Neural progenitor cell (in vitro differentiated cells): ENCODE measurements at regions not wholly inside any gene's neighbourhood (a gene's known extent, or its start where the extent isn't known, plus 50 kb on each side); places are given as distances from the start of the nearest gene placed in this dataset.

Source experiments
- DNase-seq: peaks from one replicate; pipeline ENCODE4 v3.0.0-alpha.2; 2016; ENCODE audit warnings: low spot score
- H2AFZ ChIP-seq: fragments of 200-600 bp; sonication (generic); replicated peaks from 2 replicates; pipeline ENCODE4 v1.6.1; 2016; ENCODE audit warnings: antibody characterized with exemption
- H3F3A ChIP-seq: fragments of 200-600 bp; sonication (generic); 2 replicates; pipeline ENCODE4 v1.6.1; 2016; ENCODE audit warnings: antibody characterized with exemption, low read depth
- H3K27ac ChIP-seq: fragments of 200-600 bp; sonication (generic); 2 replicates; pipeline ENCODE4 v1.5.1; 2016; ENCODE audit warnings: mild to moderate bottlenecking
- H3K27me3 ChIP-seq: fragments of 200-600 bp; sonication (generic); 2 replicates; pipeline ENCODE4 v1.6.1; 2016; ENCODE audit warnings: mild to moderate bottlenecking, moderate library complexity
- H3K36me3 ChIP-seq: fragments of 200-600 bp; sonication (generic); 2 replicates; pipeline ENCODE4 v1.5.1; 2016
- H3K4me1 ChIP-seq: fragments of 200-600 bp; sonication (generic); 2 replicates; pipeline ENCODE4 v1.6.1; 2016; ENCODE audit warnings: mixed run types
- H3K4me2 ChIP-seq: fragments of 200-600 bp; sonication (generic); 2 replicates; pipeline ENCODE4 v1.6.1; 2016
- H3K4me3 ChIP-seq: fragments of 200-600 bp; sonication (generic); 2 replicates; pipeline ENCODE4 v1.5.1; 2016
- H3K79me2 ChIP-seq: fragments of 200-600 bp; sonication (generic); 2 replicates; pipeline ENCODE4 v1.6.1; 2016; ENCODE audit warnings: low read depth
- H3K9ac ChIP-seq: fragments of 200-600 bp; sonication (generic); 2 replicates; pipeline ENCODE4 v1.6.1; 2016
- H3K9me3 ChIP-seq: fragments of 200-600 bp; sonication (generic); 2 replicates; pipeline ENCODE4 v1.5.1; 2016; ENCODE audit warnings: low read depth
- H4K20me1 ChIP-seq: fragments of 200-600 bp; sonication (generic); 2 replicates; pipeline ENCODE4 v1.6.1; 2016; ENCODE audit warnings: low read depth
- H3K27ac Mint-ChIP-seq: 3 replicates; pipeline ENCODE4 v1.8.0; 2021; ENCODE audit warnings: mixed read lengths
- H3K27me3 Mint-ChIP-seq: 2 replicates; pipeline ENCODE4 v1.8.0; 2022; ENCODE audit warnings: low read depth, mild to moderate bottlenecking, inconsistent platforms, moderate library complexity, mixed read lengths; ENCODE audit not compliant: insufficient read depth
- H3K36me3 Mint-ChIP-seq: 3 replicates; pipeline ENCODE4 v1.8.0; 2021; ENCODE audit warnings: mixed read lengths
- H3K4me1 Mint-ChIP-seq: 3 replicates; pipeline ENCODE4 v1.8.0; 2021; ENCODE audit warnings: mixed read lengths
- H3K4me3 Mint-ChIP-seq: 3 replicates; pipeline ENCODE4 v1.8.0; 2021; ENCODE audit warnings: mild to moderate bottlenecking, moderate library complexity, mixed read lengths
- H3K9me3 Mint-ChIP-seq: 3 replicates; pipeline ENCODE4 v1.8.0; 2020; ENCODE audit warnings: mixed read lengths
- CTCF ChIP-seq: fragments of 200-600 bp; sonication (generic); IDR thresholded peaks from 2 replicates; pipeline ENCODE4 v1.5.1; 2017; ENCODE audit warnings: antibody characterized with exemption, mild to moderate bottlenecking
- EZH2 ChIP-seq: fragments of 200-600 bp; sonication (generic); IDR thresholded peaks from 2 replicates; pipeline ENCODE4 v1.6.1; 2017; ENCODE audit warnings: antibody characterized with exemption, mild to moderate bottlenecking, moderate library complexity
- EZH2phosphoT487 ChIP-seq: fragments of 200-600 bp; sonication (generic); IDR thresholded peaks from 2 replicates; pipeline ENCODE4 v1.6.1; 2017; ENCODE audit warnings: antibody characterized with exemption

- TF ChIP-seq EZH2phosphoT487, result no peak
- TF ChIP-seq EZH2, result no peak
- no peak for TF ChIP-seq CTCF
- Histone ChIP-seq H3K4me2 (no peak overlapping the region), H3K27me3 (no peaks in the 10 kb centered on the region), H2AFZ (no peak overlapping the region), H4K20me1 (no peaks in the 10 kb centered on the region), H3K9me3 (no peaks in the 10 kb centered on the region), H3K36me3 (no peaks in the 10 kb centered on the region), H3K9ac (no peak overlapping the region), H3K4me1 (no peaks in the 10 kb centered on the region), H3K4me3 (no peak overlapping the region), H3K27ac (no peak overlapping the region), H3F3A (no peaks in the 10 kb centered on the region), H3K79me2 (no peaks in the 10 kb centered on the region)
- Mint-ChIP-seq H3K9me3 (peaks cover 8% of the 10 kb centered on the region), H3K4me1 (no peaks in the 10 kb centered on the region), H3K27me3 (peaks cover 14% of the 10 kb centered on the region), H3K4me3 (no peak overlapping the region), H3K27ac (no peak overlapping the region), H3K36me3 (no peaks in the 10 kb centered on the region)
- no peak for DNase-seq
These were observed 374.6 kb downstream of the GLRX3 start for GRCh38 chr10:130510755-130511154.

- H3K36me3 Mint-ChIP-seq, result no peaks in the 10 kb centered on the region
- H3K4me2 ChIP-seq, result no peak overlapping the region
- no peak overlapping the region for H3K4me3 Mint-ChIP-seq
- H3K9ac ChIP-seq, result no peak overlapping the region
- no peaks in the 10 kb centered on the region for H3K36me3 ChIP-seq
- H3K9me3 Mint-ChIP-seq, result peaks cover 3% of the 10 kb centered on the region
- H3K27ac ChIP-seq, result no peak overlapping the region
- no peaks in the 10 kb centered on the region for H3K79me2 ChIP-seq
- no peak overlapping the region for H3K27ac Mint-ChIP-seq
- no peak for DNase-seq
- no peaks in the 10 kb centered on the region for H3K9me3 ChIP-seq
- no peaks in the 10 kb centered on the region for H3K4me1 ChIP-seq
- H3F3A ChIP-seq, result no peaks in the 10 kb centered on the region
- TF ChIP-seq EZH2phosphoT487 (no peak), EZH2 (no peak), CTCF (no peak)
- no peaks in the 10 kb centered on the region for H3K4me1 Mint-ChIP-seq
- H3K4me3 ChIP-seq, result no peak overlapping the region
- no peaks in the 10 kb centered on the region for H3K27me3 ChIP-seq
- H4K20me1 ChIP-seq, result no peaks in the 10 kb centered on the region
- H2AFZ ChIP-seq, result no peak overlapping the region
- H3K27me3 Mint-ChIP-seq, result peaks cover 15% of the 10 kb centered on the region
These were observed 375.6 kb downstream of the GLRX3 start for GRCh38 chr10:130511766-130512165.

- Histone ChIP-seq H3K4me2 (no peak overlapping the region), H3K4me3 (no peak overlapping the region), H2AFZ (no peak overlapping the region), H3K79me2 (no peaks in the 10 kb centered on the region), H3K9ac (no peak overlapping the region), H4K20me1 (no peaks in the 10 kb centered on the region), H3K4me1 (no peaks in the 10 kb centered on the region), H3K36me3 (no peaks in the 10 kb centered on the region), H3K27me3 (no peaks in the 10 kb centered on the region), H3F3A (no peaks in the 10 kb centered on the region), H3K9me3 (no peaks in the 10 kb centered on the region), H3K27ac (no peak overlapping the region)
- peaks cover 19% of the 10 kb centered on the region for H3K27me3 Mint-ChIP-seq
- H3K4me1 Mint-ChIP-seq, result no peaks in the 10 kb centered on the region
- TF ChIP-seq CTCF (no peak), EZH2phosphoT487 (no peak), EZH2 (no peak)
- DNase-seq, result no peak
- no peak overlapping the region for H3K27ac Mint-ChIP-seq
- peaks cover 4% of the 10 kb centered on the region for H3K9me3 Mint-ChIP-seq
- no peaks in the 10 kb centered on the region for H3K36me3 Mint-ChIP-seq
- no peak overlapping the region for H3K4me3 Mint-ChIP-seq
These were observed 376.7 kb downstream of the GLRX3 start for GRCh38 chr10:130512936-130513335.
